Type B pancreatic cell (in vitro differentiated cells): ENCODE measurements at regions not wholly inside any gene's neighbourhood (a gene's known extent, or its start where the extent isn't known, plus 50 kb on each side); places are given as distances from the start of the nearest gene placed in this dataset.
"Not testable (repeated sequence)": the region's sequence is repeated elsewhere in the genome, so short reads cannot be mapped to it uniquely, and the experiment has no call there.

Source experiments
- DNase-seq: peaks from one replicate; pipeline ENCODE4 v3.0.0; 2021; ENCODE audit warnings: mixed read lengths; ENCODE audit not compliant: unreplicated experiment; ENCODE audit errors: extremely low spot score
- H3K27ac Mint-ChIP-seq: 2 replicates; pipeline ENCODE4 v1.8.0; 2021; ENCODE audit warnings: mild to moderate bottlenecking, mixed read lengths
- H3K27me3 Mint-ChIP-seq: 2 replicates; pipeline ENCODE4 v1.8.0; 2021; ENCODE audit warnings: mixed read lengths
- H3K36me3 Mint-ChIP-seq: 2 replicates; pipeline ENCODE4 v1.8.0; 2021; ENCODE audit warnings: mixed read lengths
- H3K4me1 Mint-ChIP-seq: one replicate; pipeline ENCODE4 v1.8.0; 2021; ENCODE audit warnings: mixed read lengths; ENCODE audit not compliant: unreplicated experiment
- H3K4me3 Mint-ChIP-seq: 2 replicates; pipeline ENCODE4 v1.8.0; 2021; ENCODE audit warnings: mild to moderate bottlenecking, mixed read lengths
- H3K9me3 Mint-ChIP-seq: 2 replicates; pipeline ENCODE4 v1.8.0; 2021; ENCODE audit warnings: mixed read lengths
- CTCF ChIP-seq: fragments of 200-600 bp; sonication (generic); conservative IDR thresholded peaks from 2 replicates; pipeline ENCODE4 v1.5.0; 2021; ENCODE audit warnings: antibody characterized with exemption, mild to moderate bottlenecking

- no peaks in the 10 kb centered on the region for H3K27me3 Mint-ChIP-seq
- no peak overlapping the region for H3K4me3 Mint-ChIP-seq
- H3K36me3 Mint-ChIP-seq, result no peaks in the 10 kb centered on the region
- H3K4me1 Mint-ChIP-seq, result no peaks in the 10 kb centered on the region
- H3K27ac Mint-ChIP-seq, result no peak overlapping the region
- TF ChIP-seq CTCF, result no peak
- no peak for DNase-seq
- H3K9me3 Mint-ChIP-seq, result peaks cover 9% of the 10 kb centered on the region
These were observed 706.9 kb upstream of the CTNND2 start for GRCh38 chr5:12611132-12611531.

- H3K4me3 Mint-ChIP-seq, DNase-seq, H3K4me1 Mint-ChIP-seq, H3K27ac Mint-ChIP-seq, H3K9me3 Mint-ChIP-seq, H3K36me3 Mint-ChIP-seq, H3K27me3 Mint-ChIP-seq: not testable (repeated sequence)
These were observed 703.6 kb upstream of the CTNND2 start for GRCh38 chr5:12607817-12608216.

- no peak for DNase-seq
- Mint-ChIP-seq H3K36me3 (no peaks in the 10 kb centered on the region), H3K9me3 (no peaks in the 10 kb centered on the region), H3K4me3 (no peak overlapping the region), H3K27ac (no peak overlapping the region), H3K4me1 (no peaks in the 10 kb centered on the region), H3K27me3 (no peaks in the 10 kb centered on the region)
- no peak for TF ChIP-seq CTCF
These were observed 688.0 kb upstream of the CTNND2 start for GRCh38 chr5:12592228-12592627.

- H3K27me3 Mint-ChIP-seq, result no peaks in the 10 kb centered on the region
- DNase-seq, result no peak
- H3K4me1 Mint-ChIP-seq, result no peaks in the 10 kb centered on the region
- H3K27ac Mint-ChIP-seq, result no peak overlapping the region
- TF ChIP-seq CTCF, result no peak
- no peak overlapping the region for H3K4me3 Mint-ChIP-seq
- H3K9me3 Mint-ChIP-seq, result no peaks in the 10 kb centered on the region
- H3K36me3 Mint-ChIP-seq, result no peaks in the 10 kb centered on the region
These were observed 682.2 kb upstream of the CTNND2 start for GRCh38 chr5:12586406-12586805.

- H3K27ac Mint-ChIP-seq, DNase-seq, H3K27me3 Mint-ChIP-seq, H3K4me3 Mint-ChIP-seq, H3K4me1 Mint-ChIP-seq, H3K36me3 Mint-ChIP-seq, H3K9me3 Mint-ChIP-seq: not testable (repeated sequence)
These were observed 674.6 kb upstream of the CTNND2 start for GRCh38 chr5:12578803-12579202.

GRCh38 chr5:12576953-12577352 lies 672.7 kb upstream of the CTNND2 start:
- not testable (repeated sequence) for DNase-seq, H3K36me3 Mint-ChIP-seq, H3K9me3 Mint-ChIP-seq, H3K27ac Mint-ChIP-seq, H3K4me3 Mint-ChIP-seq, H3K27me3 Mint-ChIP-seq, H3K4me1 Mint-ChIP-seq

GRCh38 chr5:12574298-12575093 lies 670.2 kb upstream of the CTNND2 start:
- not testable (repeated sequence) for H3K4me3 Mint-ChIP-seq, H3K27me3 Mint-ChIP-seq, H3K4me1 Mint-ChIP-seq, H3K9me3 Mint-ChIP-seq, DNase-seq, H3K36me3 Mint-ChIP-seq, H3K27ac Mint-ChIP-seq

- H3K9me3 Mint-ChIP-seq, DNase-seq, H3K4me3 Mint-ChIP-seq, H3K27me3 Mint-ChIP-seq, H3K27ac Mint-ChIP-seq, H3K4me1 Mint-ChIP-seq, H3K36me3 Mint-ChIP-seq: not testable (repeated sequence)
These were observed 669.7 kb upstream of the CTNND2 start for GRCh38 chr5:12573916-12574297.
